ENCODE measurements at regions not wholly inside any gene's neighbourhood (a gene's known extent, or its start where the extent isn't known, plus 50 kb on each side); places are given as distances from the start of the nearest gene placed in this dataset.

GRCh38 chr14:41154143-41154807 lies 452.4 kb upstream of the LRFN5 start:
- DNase-seq (ENCODE audit: low read depth): no peak
- TF ChIP-seq, protein P1, sequence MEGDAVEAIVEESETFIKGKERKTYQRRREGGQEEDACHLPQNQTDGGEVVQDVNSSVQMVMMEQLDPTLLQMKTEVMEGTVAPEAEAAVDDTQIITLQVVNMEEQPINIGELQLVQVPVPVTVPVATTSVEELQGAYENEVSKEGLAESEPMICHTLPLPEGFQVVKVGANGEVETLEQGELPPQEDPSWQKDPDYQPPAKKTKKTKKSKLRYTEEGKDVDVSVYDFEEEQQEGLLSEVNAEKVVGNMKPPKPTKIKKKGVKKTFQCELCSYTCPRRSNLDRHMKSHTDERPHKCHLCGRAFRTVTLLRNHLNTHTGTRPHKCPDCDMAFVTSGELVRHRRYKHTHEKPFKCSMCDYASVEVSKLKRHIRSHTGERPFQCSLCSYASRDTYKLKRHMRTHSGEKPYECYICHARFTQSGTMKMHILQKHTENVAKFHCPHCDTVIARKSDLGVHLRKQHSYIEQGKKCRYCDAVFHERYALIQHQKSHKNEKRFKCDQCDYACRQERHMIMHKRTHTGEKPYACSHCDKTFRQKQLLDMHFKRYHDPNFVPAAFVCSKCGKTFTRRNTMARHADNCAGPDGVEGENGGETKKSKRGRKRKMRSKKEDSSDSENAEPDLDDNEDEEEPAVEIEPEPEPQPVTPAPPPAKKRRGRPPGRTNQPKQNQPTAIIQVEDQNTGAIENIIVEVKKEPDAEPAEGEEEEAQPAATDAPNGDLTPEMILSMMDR (IDR thresholded peaks at IDR 0.05; ENCODE audit: insufficient read depth, low read depth, low read length, missing control alignments): no peak
- no peak overlapping the region for H3K4me3 ChIP-seq (ENCODE audit: low read depth, low read length)

DNA sequence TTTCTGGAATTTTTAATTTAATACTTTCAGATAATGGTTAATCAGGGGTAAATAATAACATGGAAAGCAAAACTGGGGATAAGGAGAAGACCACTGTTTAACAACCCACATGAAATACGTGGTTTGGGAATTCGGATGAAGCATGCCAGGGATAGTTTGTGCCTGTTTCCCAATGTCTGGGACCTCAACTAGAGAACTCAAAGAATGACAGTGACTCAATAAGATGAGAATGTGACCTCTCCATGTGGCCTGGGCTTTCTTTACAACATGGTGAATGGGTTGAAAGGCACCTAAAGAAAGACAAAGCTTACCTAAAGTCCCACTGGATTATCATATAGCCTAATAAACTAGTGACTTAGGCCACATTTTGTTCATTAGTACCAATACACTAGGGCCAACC lies 460.3 kb upstream of the LRFN5 start:
- TF ChIP-seq, protein P1 (IDR thresholded peaks at IDR 0.05; ENCODE audit: insufficient read depth, low read depth, low read length, missing control alignments): no peak
- no peak overlapping the region for H3K4me3 ChIP-seq (ENCODE audit: low read depth, low read length)
- no peak for DNase-seq (ENCODE audit: low read depth)

DNA sequence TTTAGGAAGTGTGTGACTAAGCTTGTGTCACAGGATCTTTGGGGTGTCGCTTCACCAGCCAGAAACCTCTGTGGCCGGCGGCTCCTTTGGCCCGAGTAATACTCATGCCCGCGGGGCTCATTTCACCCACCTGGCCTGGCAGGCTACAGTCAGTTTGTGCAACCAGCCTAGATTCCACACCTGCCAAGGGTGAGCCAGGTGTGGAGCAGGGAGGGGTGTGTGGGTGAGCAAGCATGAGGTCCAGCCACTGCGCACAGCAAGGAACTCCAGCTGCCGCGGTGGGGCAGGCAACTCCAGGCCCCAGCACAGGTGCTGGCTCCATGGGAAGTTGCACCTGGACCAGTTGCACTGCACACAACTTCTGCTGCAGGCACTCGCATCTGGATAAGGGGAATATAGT lies 462.3 kb upstream of the LRFN5 start:
- H3K4me3 ChIP-seq (ENCODE audit: low read depth, low read length): no peak overlapping the region
- no peak for DNase-seq (ENCODE audit: low read depth)
- TF ChIP-seq, protein P1 (IDR thresholded peaks at IDR 0.05; ENCODE audit: insufficient read depth, low read depth, low read length, missing control alignments): no peak

DNA sequence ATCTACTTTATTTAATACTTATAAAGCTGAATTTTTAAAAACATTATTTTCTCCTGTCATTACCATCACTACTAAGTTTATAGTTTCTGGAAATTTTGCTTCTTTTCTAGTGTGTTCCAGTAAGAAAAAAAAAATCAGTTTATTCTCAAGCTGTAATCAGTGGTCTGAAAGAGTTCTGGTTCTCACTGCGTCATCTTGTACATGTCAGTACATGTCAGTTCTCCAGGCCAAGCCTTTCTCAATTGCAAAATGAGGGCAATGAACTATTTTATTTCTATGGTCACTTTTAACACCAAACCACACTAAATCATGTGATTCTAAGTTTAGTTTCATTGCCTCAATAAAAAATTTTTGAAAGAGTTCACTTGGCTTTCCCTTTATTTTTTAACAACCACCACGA lies 468.9 kb upstream of the LRFN5 start:
- H3K4me3 ChIP-seq (ENCODE audit: low read depth, low read length): no peak overlapping the region
- TF ChIP-seq, protein P1 (IDR thresholded peaks at IDR 0.05; ENCODE audit: insufficient read depth, low read depth, low read length, missing control alignments): no peak
- DNase-seq (ENCODE audit: low read depth): no peak

GRCh38 chr14:41130274-41130673 lies 476.4 kb upstream of the LRFN5 start:
- no peak overlapping the region for H3K4me3 ChIP-seq (ENCODE audit: low read depth, low read length)
- TF ChIP-seq, protein P1 (IDR thresholded peaks at IDR 0.05; ENCODE audit: insufficient read depth, low read depth, low read length, missing control alignments): no peak
- DNase-seq (ENCODE audit: low read depth): no peak

- TF ChIP-seq, protein P1 (IDR thresholded peaks at IDR 0.05; ENCODE audit: insufficient read depth, low read depth, low read length, missing control alignments): no peak
- no peak overlapping the region for H3K4me3 ChIP-seq (ENCODE audit: low read depth, low read length)
- DNase-seq (ENCODE audit: low read depth): no peak
Measured at GRCh38 chr14:41120402-41120801, 486.3 kb upstream of the LRFN5 start.

GRCh38 chr14:41096131-41096530 lies 510.5 kb upstream of the LRFN5 start:
- DNase-seq (ENCODE audit: low read depth): no peak
- TF ChIP-seq, protein P1 (IDR thresholded peaks at IDR 0.05; ENCODE audit: insufficient read depth, low read depth, low read length, missing control alignments): no peak
- H3K4me3 ChIP-seq (ENCODE audit: low read depth, low read length): no peak overlapping the region

Data from GM12865 (cell line).